Spleen (tissue), 11 donors: ENCODE measurements at regions not wholly inside any gene's neighbourhood (a gene's known extent, or its start where the extent isn't known, plus 50 kb on each side); places are given as distances from the start of the nearest gene placed in this dataset.
"Not testable (repeated sequence)": the region's sequence is repeated elsewhere in the genome, so short reads cannot be mapped to it uniquely, and the experiment has no call there.

ENCODE experiments used
- DNase-seq: peaks from one replicate; pipeline ENCODE4 v3.0.0-alpha.2; 2020
- H3K27ac ChIP-seq, 8 donors: fragments of 200-600 bp; sonication (generic) in 7 of 8; 1 replicate in 4 of 8; 2 replicates in 4 of 8; pipeline versions ENCODE4 v1.5.0 to v1.8.0; 2016 to 2021; ENCODE audit warnings: inconsistent platforms in 4 of 8, mild to moderate bottlenecking in 4 of 8, moderate library complexity in 1 of 8
- H3K27me3 ChIP-seq, 7 donors: fragments of 200-600 bp; sonication (generic) in 6 of 7; replicated peaks in 1 of 7; 1 replicate in 4 of 7; 2 replicates in 3 of 7; pipeline versions ENCODE4 v1.5.0 to v1.8.0; 2016 to 2021; ENCODE audit warnings: inconsistent platforms in 3 of 7, mild to moderate bottlenecking in 1 of 7
- H3K36me3 ChIP-seq, 6 donors: fragments of 200-600 bp; sonication (generic) in 5 of 6; 1 replicate in 4 of 6; 2 replicates in 2 of 6; pipeline versions ENCODE4 v1.5.0 to v1.8.0; 2016 to 2021; ENCODE audit warnings: inconsistent platforms in 2 of 6
- H3K4me1 ChIP-seq, 6 donors: fragments of 200-600 bp; sonication (generic) in 5 of 6; 1 replicate in 3 of 6; 2 replicates in 3 of 6; pipeline versions ENCODE4 v1.5.0 to v1.8.0; 2016 to 2021; ENCODE audit warnings: inconsistent platforms in 3 of 6
- H3K4me3 ChIP-seq, 8 donors: fragments of 200-600 bp; sonication (generic) in 7 of 8; 1 replicate in 4 of 8; 2 replicates in 4 of 8; pipeline versions ENCODE4 v1.5.0 to v1.8.0; 2016 to 2021; ENCODE audit warnings: inconsistent platforms in 4 of 8, mild to moderate bottlenecking in 4 of 8, moderate library complexity in 2 of 8
- H3K9me3 ChIP-seq, 8 donors: fragments of 200-600 bp; sonication (generic) in 7 of 8; 1 replicate in 4 of 8; 2 replicates in 4 of 8; pipeline versions ENCODE4 v1.5.0 to v1.8.0; 2016 to 2021; ENCODE audit warnings: inconsistent platforms in 4 of 8
- POLR2A ChIP-seq, 3 donors: fragments of 450-650 bp; IDR thresholded peaks; one replicate each; pipeline ENCODE4 v1.5.1; 2017; ENCODE audit warnings: antibody characterized with exemption in 3 of 3, mild to moderate bottlenecking in 1 of 3
- POLR2AphosphoS5 ChIP-seq, 3 donors: sonication (generic); formaldehyde crosslinking; IDR thresholded peaks; one replicate each; pipeline ENCODE4 v1.5.1; 2017; ENCODE audit warnings: antibody characterized with exemption in 3 of 3
- WGBS, 5 donors: extraction: QIAGEN DNeasy Blood & Tissue Kit in 3 of 5; methylation state at CpG; one replicate each; pipeline versions ENCODE4 v1.1.5 to v1.1.7; 2013 to 2018; 5-methylcytosine and 5-hydroxymethylcytosine counted together
- intact Hi-C: fragments of 100-400 bp; cut with DNase I; formaldehyde crosslinking; loops from one replicate; pipeline ENCODE4 v1.15.0; 2023; ENCODE audit warnings: low total_unique reads
- TF ChIP-seq, protein P1 (sequence below), 11 experiments: fragments of 200-600 bp in 7 of 11; fragments of 450-650 bp in 4 of 11; sonication (generic) in 4 of 11; IDR thresholded peaks in 8 of 11; conservative IDR thresholded peaks in 3 of 11; 1 replicate in 7 of 11; 2 replicates in 4 of 11; pipeline versions ENCODE4 v1.4.0 to v1.8.0; 2016 to 2021; ENCODE audit warnings: antibody characterized with exemption in 11 of 11, inconsistent platforms in 4 of 11, mild to moderate bottlenecking in 1 of 11
- donor health status: healthy with polysubstance abuse.
- donor health status: DM: no; HTN: no; CAD: no; lungs with moderate emphysema.
- donor health status: DM: no; HTN: no; CAD: no.
- donor health status: Bipolar disorder and iron deficiency.
- donor health status: healthy.
- donor health status: DM: no; HTN: no; CAD: no.
- donor health status: DM: yes; HTN: yes; CAD: no.

- DNase-seq: no peak
- Histone ChIP-seq H3K9me3 (peaks cover 0 to 22% (median 0%) of the 10 kb centered on the region in 8 donors), H3K36me3 (no peaks in the 10 kb centered on the region), H3K27ac (no peak overlapping the region), H3K4me1 (no peaks in the 10 kb centered on the region), H3K27me3 (no peaks in the 10 kb centered on the region), H3K4me3 (no peak overlapping the region)
- TF ChIP-seq, protein P1, sequence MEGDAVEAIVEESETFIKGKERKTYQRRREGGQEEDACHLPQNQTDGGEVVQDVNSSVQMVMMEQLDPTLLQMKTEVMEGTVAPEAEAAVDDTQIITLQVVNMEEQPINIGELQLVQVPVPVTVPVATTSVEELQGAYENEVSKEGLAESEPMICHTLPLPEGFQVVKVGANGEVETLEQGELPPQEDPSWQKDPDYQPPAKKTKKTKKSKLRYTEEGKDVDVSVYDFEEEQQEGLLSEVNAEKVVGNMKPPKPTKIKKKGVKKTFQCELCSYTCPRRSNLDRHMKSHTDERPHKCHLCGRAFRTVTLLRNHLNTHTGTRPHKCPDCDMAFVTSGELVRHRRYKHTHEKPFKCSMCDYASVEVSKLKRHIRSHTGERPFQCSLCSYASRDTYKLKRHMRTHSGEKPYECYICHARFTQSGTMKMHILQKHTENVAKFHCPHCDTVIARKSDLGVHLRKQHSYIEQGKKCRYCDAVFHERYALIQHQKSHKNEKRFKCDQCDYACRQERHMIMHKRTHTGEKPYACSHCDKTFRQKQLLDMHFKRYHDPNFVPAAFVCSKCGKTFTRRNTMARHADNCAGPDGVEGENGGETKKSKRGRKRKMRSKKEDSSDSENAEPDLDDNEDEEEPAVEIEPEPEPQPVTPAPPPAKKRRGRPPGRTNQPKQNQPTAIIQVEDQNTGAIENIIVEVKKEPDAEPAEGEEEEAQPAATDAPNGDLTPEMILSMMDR (IDR thresholded peaks at IDR 0.05 in 8 of 11, conservative IDR thresholded peaks at IDR 0.05 in 3 of 11): no peak
- TF ChIP-seq POLR2A (IDR thresholded peaks at IDR 0.05) (no peak), POLR2AphosphoS5 (IDR thresholded peaks at IDR 0.05) (no peak)
- 73 to 88% (median 81%) methylated on average over 4 of the region's 4 CpGs for WGBS, 5 donors
- intact Hi-C loops: no loop called here
These were observed 187.5 kb upstream of the GPC6 start for GRCh38 chr13:93039131-93039530.

DNA sequence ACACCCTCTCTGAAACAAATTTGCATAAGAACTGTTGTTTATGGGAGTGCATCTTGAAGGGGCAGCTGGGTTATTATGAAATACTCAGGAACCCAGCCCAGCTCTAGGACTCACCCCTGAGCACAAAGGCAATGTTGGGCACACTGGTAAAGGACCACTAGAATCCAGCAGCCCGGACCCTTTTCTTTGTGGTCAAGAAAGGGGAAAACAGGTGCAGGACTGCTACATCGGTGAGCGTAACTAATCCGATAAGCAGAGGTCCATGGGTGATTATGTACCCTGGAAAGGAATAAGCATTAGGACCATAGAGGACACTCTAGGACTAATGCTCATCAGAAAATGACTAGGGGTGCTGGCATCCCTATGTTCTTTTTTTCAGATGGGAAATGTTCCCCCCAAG, 185.0 kb upstream of the GPC6 start:
- H3K9me3 ChIP-seq: peaks cover 0 to 22% (median 0%) of the 10 kb centered on the region in 8 donors
- intact Hi-C loops, H3K27me3 ChIP-seq, H3K36me3 ChIP-seq, H3K4me3 ChIP-seq, DNase-seq, H3K4me1 ChIP-seq, H3K27ac ChIP-seq: not testable (repeated sequence)
- WGBS, 5 donors: 91 to 99% (median 95%) methylated on average over 4 of the region's 4 CpGs

- Histone ChIP-seq H3K27me3 (no peaks in the 10 kb centered on the region), H3K4me1 (no peaks in the 10 kb centered on the region), H3K27ac (no peak overlapping the region), H3K36me3 (no peaks in the 10 kb centered on the region), H3K4me3 (no peak overlapping the region), H3K9me3 (peaks cover 0 to 10% (median 0%) of the 10 kb centered on the region in 8 donors)
- TF ChIP-seq POLR2AphosphoS5 (IDR thresholded peaks at IDR 0.05): no peak
- TF ChIP-seq POLR2A (IDR thresholded peaks at IDR 0.05): no peak
- intact Hi-C loops: no loop called here
- DNase-seq: no peak
- WGBS, 5 donors: 76 to 100% (median 90%) methylated on average over 1 of the region's 1 CpG
These were observed 180.8 kb upstream of the GPC6 start for GRCh38 chr13:93045836-93046235.

DNA sequence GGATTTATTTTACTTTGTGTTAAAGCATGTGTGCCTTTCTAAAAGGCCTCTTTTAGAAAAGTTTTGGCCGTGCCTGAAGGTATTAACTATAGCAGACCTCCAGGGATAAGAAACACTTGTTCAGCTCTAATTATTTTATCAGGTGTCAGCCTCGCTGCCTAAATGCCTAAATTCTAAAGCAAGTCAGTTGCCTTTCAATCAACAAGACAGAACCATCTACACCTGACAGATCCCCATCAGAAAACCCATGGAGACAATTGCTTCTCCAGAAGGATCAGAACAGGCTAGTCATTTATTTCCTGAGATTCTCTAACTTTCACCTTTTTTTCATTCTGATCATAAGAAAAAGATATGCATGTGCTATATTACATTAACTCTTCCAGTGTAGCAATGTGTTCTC, 171.4 kb upstream of the GPC6 start:
- TF ChIP-seq POLR2AphosphoS5 (IDR thresholded peaks at IDR 0.05): no peak
- Histone ChIP-seq H3K27me3 (no peaks in the 10 kb centered on the region), H3K4me1 (no peaks in the 10 kb centered on the region), H3K4me3 (no peak overlapping the region), H3K36me3 (no peaks in the 10 kb centered on the region), H3K27ac (no peak overlapping the region), H3K9me3 (peaks cover 0 to 10% (median 0%) of the 10 kb centered on the region in 8 donors)
- WGBS, 5 donors: 73 to 82% (median 75%) methylated on average over 2 of the region's 2 CpGs
- intact Hi-C loops: no loop called here
- DNase-seq: no peak

GRCh38 chr13:93058301-93058700, 168.3 kb upstream of the GPC6 start:
- H3K27ac ChIP-seq: no peak overlapping the region
- no peak overlapping the region for H3K4me3 ChIP-seq
- intact Hi-C loops: no loop called here
- H3K27me3 ChIP-seq: no peaks in the 10 kb centered on the region
- H3K36me3 ChIP-seq: no peaks in the 10 kb centered on the region
- H3K4me1 ChIP-seq: no peaks in the 10 kb centered on the region
- TF ChIP-seq POLR2A (IDR thresholded peaks at IDR 0.05) (no peak), POLR2AphosphoS5 (IDR thresholded peaks at IDR 0.05) (no peak)
- TF ChIP-seq, protein P1 (IDR thresholded peaks at IDR 0.05 in 8 of 11, conservative IDR thresholded peaks at IDR 0.05 in 3 of 11): no peak
- peaks cover 0 to 3% (median 0%) of the 10 kb centered on the region in 8 donors for H3K9me3 ChIP-seq
- 64 to 81% (median 78%) methylated on average over 1 of the region's 1 CpG for WGBS, 5 donors
- DNase-seq: no peak

- no peak overlapping the region for H3K4me3 ChIP-seq
- no peaks in the 10 kb centered on the region for H3K27me3 ChIP-seq
- intact Hi-C loops: no loop called here
- no peak for TF ChIP-seq POLR2AphosphoS5 (IDR thresholded peaks at IDR 0.05)
- no peak for TF ChIP-seq POLR2A (IDR thresholded peaks at IDR 0.05)
- TF ChIP-seq, protein P1 (IDR thresholded peaks at IDR 0.05 in 8 of 11, conservative IDR thresholded peaks at IDR 0.05 in 3 of 11): no peak
- H3K36me3 ChIP-seq: no peaks in the 10 kb centered on the region
- no peak for DNase-seq
- no peaks in the 10 kb centered on the region for H3K4me1 ChIP-seq
- no peak overlapping the region for H3K27ac ChIP-seq
- H3K9me3 ChIP-seq: peaks cover 0 to 3% (median 0%) of the 10 kb centered on the region in 8 donors
- 85 to 94% (median 89%) methylated on average over 5 of the region's 5 CpGs for WGBS, 5 donors
These were observed 166.5 kb upstream of the GPC6 start for GRCh38 chr13:93060144-93060543.
